ENCODE measurements at regions not wholly inside any gene's neighbourhood (a gene's known extent, or its start where the extent isn't known, plus 50 kb on each side); places are given as distances from the start of the nearest gene placed in this dataset.

DNA sequence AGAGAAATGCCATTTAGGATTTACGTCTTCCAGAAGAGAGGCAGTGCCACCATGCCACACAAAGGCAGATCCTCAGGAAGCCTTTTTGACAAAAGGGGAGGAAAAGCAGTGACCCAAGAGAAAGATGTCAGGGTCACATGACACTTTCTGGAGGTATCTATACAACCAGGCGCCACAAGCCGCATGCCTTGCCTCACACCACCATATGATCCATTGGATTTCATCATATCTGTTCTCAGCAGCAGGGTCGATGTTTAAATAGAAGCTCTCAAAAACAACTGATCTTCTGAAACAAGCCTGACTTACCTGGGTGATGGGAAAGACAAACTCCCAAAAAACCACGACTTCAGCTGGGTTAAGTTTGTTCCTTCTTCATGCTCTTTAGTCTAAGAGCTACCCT lies 52.5 kb upstream of the UNC5B start:
- Histone ChIP-seq H3K27ac (ENCODE audit: low read depth in 2 of 2, low read length in 1 of 2) (no peak overlapping the region), H2AFZ (ENCODE audit: low read depth) (no peak overlapping the region), H4K20me1 (ENCODE audit: insufficient read depth) (no peaks in the 10 kb centered on the region), H3K79me2 (ENCODE audit: insufficient read depth) (no peaks in the 10 kb centered on the region), H3K9me2 (no peaks in the 10 kb centered on the region), H3K4me2 (no peak overlapping the region), H3K9ac (no peak overlapping the region), H3K9me3 (no peaks in the 10 kb centered on the region), H3K27me3 (ENCODE audit: insufficient read depth) (no peaks in the 10 kb centered on the region), H3F3A (replicated peaks; ENCODE audit: insufficient read depth) (no peaks in the 10 kb centered on the region), H3K36me3 (replicated peaks in 1 of 2; ENCODE audit: control insufficient read depth in 1 of 2, insufficient read depth in 2 of 2, low read length in 1 of 2) (no peaks in the 10 kb centered on the region), H3K4me1 (ENCODE audit: control insufficient read depth in 1 of 2, insufficient read depth in 2 of 2, low read depth in 1 of 2, low read length in 1 of 2) (no peaks in the 10 kb centered on the region), H3K4me3 (ENCODE audit: low read depth in 2 of 2, low read length in 1 of 2) (no peak overlapping the region)
- 39% methylated on average over 5 of the region's 5 CpGs for WGBS (ENCODE audit: low lambda C conversion rate)
- no peak for DNase-seq
- ChIA-PET POLR2A (no interaction called here), CTCF (interaction anchor here (0.5 to 1.5 kb wide), 3 partner anchors 9 to 247 kb away, joined by 3 to 6 read pairs (median 3); no protein-coding TSS in a partner anchor)
- TF ChIP-seq FOXM1 (IDR thresholded peaks at IDR 0.05; ENCODE audit: low read depth) (no peak), EZH2phosphoT487 (IDR thresholded peaks at IDR 0.05; ENCODE audit: borderline replicate concordance, low read depth) (no peak), GATA2 (CRISPR knock-in tag; IDR thresholded peaks at IDR 0.05) (no peak), MXI1 (IDR thresholded peaks at IDR 0.05; ENCODE audit: low read depth, low read length) (no peak), RFX5 (IDR thresholded peaks at IDR 0.05; ENCODE audit: low read length) (no peak), JUND (IDR thresholded peaks at IDR 0.05) (no peak), FOSL2 (IDR thresholded peaks at IDR 0.05; ENCODE audit: borderline replicate concordance, low read depth) (no peak), TEAD4 (IDR thresholded peaks at IDR 0.05; ENCODE audit: borderline replicate concordance, insufficient read depth) (no peak), EP300 (IDR thresholded peaks at IDR 0.05; ENCODE audit: borderline replicate concordance in 1 of 2, low read depth in 1 of 2, low read length in 1 of 2) (no peak), RAD21 (IDR thresholded peaks at IDR 0.05; ENCODE audit: low read length) (no peak), NRF1 (IDR thresholded peaks at IDR 0.05; ENCODE audit: low read depth, low read length) (no peak), CHD2 (IDR thresholded peaks at IDR 0.05; ENCODE audit: low read length, partially characterized antibody) (no peak), YY1 (IDR thresholded peaks at IDR 0.05; ENCODE audit: low read depth) (no peak), ELF1 (IDR thresholded peaks at IDR 0.05) (no peak), IRF3 (IDR thresholded peaks at IDR 0.05; ENCODE audit: low read depth, low read length) (no peak)
- TF ChIP-seq, protein P1, sequence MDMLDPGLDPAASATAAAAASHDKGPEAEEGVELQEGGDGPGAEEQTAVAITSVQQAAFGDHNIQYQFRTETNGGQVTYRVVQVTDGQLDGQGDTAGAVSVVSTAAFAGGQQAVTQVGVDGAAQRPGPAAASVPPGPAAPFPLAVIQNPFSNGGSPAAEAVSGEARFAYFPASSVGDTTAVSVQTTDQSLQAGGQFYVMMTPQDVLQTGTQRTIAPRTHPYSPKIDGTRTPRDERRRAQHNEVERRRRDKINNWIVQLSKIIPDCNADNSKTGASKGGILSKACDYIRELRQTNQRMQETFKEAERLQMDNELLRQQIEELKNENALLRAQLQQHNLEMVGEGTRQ (IDR thresholded peaks at IDR 0.05; ENCODE audit: borderline replicate concordance, low read depth, low read length) = no peak
- TF ChIP-seq, protein P2, sequence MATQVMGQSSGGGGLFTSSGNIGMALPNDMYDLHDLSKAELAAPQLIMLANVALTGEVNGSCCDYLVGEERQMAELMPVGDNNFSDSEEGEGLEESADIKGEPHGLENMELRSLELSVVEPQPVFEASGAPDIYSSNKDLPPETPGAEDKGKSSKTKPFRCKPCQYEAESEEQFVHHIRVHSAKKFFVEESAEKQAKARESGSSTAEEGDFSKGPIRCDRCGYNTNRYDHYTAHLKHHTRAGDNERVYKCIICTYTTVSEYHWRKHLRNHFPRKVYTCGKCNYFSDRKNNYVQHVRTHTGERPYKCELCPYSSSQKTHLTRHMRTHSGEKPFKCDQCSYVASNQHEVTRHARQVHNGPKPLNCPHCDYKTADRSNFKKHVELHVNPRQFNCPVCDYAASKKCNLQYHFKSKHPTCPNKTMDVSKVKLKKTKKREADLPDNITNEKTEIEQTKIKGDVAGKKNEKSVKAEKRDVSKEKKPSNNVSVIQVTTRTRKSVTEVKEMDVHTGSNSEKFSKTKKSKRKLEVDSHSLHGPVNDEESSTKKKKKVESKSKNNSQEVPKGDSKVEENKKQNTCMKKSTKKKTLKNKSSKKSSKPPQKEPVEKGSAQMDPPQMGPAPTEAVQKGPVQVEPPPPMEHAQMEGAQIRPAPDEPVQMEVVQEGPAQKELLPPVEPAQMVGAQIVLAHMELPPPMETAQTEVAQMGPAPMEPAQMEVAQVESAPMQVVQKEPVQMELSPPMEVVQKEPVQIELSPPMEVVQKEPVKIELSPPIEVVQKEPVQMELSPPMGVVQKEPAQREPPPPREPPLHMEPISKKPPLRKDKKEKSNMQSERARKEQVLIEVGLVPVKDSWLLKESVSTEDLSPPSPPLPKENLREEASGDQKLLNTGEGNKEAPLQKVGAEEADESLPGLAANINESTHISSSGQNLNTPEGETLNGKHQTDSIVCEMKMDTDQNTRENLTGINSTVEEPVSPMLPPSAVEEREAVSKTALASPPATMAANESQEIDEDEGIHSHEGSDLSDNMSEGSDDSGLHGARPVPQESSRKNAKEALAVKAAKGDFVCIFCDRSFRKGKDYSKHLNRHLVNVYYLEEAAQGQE (IDR thresholded peaks at IDR 0.05; ENCODE audit: low read depth, low read length) = no peak
